ENCODE measurements at regions not wholly inside any gene's neighbourhood (a gene's known extent, or its start where the extent isn't known, plus 50 kb on each side); places are given as distances from the start of the nearest gene placed in this dataset.
"Not testable (repeated sequence)": the region's sequence is repeated elsewhere in the genome, so short reads cannot be mapped to it uniquely, and the experiment has no call there.

- no peak for DNase-seq
Measured at GRCh38 chr4:140243278-140243753, 89.3 kb upstream of the MAML3 start.

- no peak for DNase-seq
Measured at GRCh38 chr4:140242357-140243277, 88.6 kb upstream of the MAML3 start.

- DNase-seq: no peak
Measured at GRCh38 chr4:140240237-140240636, 86.3 kb upstream of the MAML3 start.

GRCh38 chr4:140239311-140239710, 85.3 kb upstream of the MAML3 start:
- no peak for DNase-seq

- peak; percentile 81 for DNase-seq
Measured at GRCh38 chr4:140238351-140239056, 84.5 kb upstream of the MAML3 start.

GRCh38 chr4:140237616-140238350, 83.8 kb upstream of the MAML3 start:
- peak; percentile 81 for DNase-seq

GRCh38 chr4:140236654-140237169, 82.7 kb upstream of the MAML3 start:
- DNase-seq: no peak

GRCh38 chr4:140234697-140235060, 80.7 kb upstream of the MAML3 start:
- no peak for DNase-seq

GRCh38 chr4:140233791-140234696, 80.1 kb upstream of the MAML3 start:
- DNase-seq: peak; percentile 66

GRCh38 chr4:140229881-140230280, 75.9 kb upstream of the MAML3 start:
- no peak for DNase-seq

- no peak for DNase-seq
Measured at GRCh38 chr4:140227286-140227685, 73.3 kb upstream of the MAML3 start.

GRCh38 chr4:140223056-140223810, 69.2 kb upstream of the MAML3 start:
- DNase-seq: peak; percentile 75

- DNase-seq: peak; percentile 43
Measured at GRCh38 chr4:140222171-140222570, 68.2 kb upstream of the MAML3 start.

GRCh38 chr4:140220058-140220457, 66.1 kb upstream of the MAML3 start:
- DNase-seq: no peak

GRCh38 chr4:140219567-140219966, 65.6 kb upstream of the MAML3 start:
- no peak for DNase-seq

- DNase-seq: not testable (repeated sequence)
Measured at GRCh38 chr4:140219070-140219469, 65.1 kb upstream of the MAML3 start.

- DNase-seq: peak; percentile 4
Measured at GRCh38 chr4:140213749-140214148, 59.8 kb upstream of the MAML3 start.

- no peak for DNase-seq
Measured at GRCh38 chr4:140213116-140213515, 59.1 kb upstream of the MAML3 start.

GRCh38 chr4:140212646-140213045, 58.7 kb upstream of the MAML3 start:
- DNase-seq: no peak

GRCh38 chr4:140212194-140212593, 58.2 kb upstream of the MAML3 start:
- no peak for DNase-seq

GRCh38 chr4:140211693-140212092, 57.7 kb upstream of the MAML3 start:
- no peak for DNase-seq
